Right lobe of liver (tissue), 4 donors: ENCODE measurements at regions not wholly inside any gene's neighbourhood (a gene's known extent, or its start where the extent isn't known, plus 50 kb on each side); places are given as distances from the start of the nearest gene placed in this dataset.

Experiments used
- CTCF ChIP-seq, 4 donors: fragments of 200-600 bp in 3 of 4; fragments of 450-650 bp in 1 of 4; IDR thresholded peaks; one replicate each; pipeline versions ENCODE4 v1.5.1 to v1.8.0; 2016 to 2022; ENCODE audit warnings: antibody characterized with exemption in 4 of 4, mild to moderate bottlenecking in 2 of 4
- POLR2A ChIP-seq: fragments of 450-650 bp; IDR thresholded peaks from one replicate; pipeline ENCODE4 v1.6.1; 2017; ENCODE audit warnings: antibody characterized with exemption, mild to moderate bottlenecking
- donor health status: DM: no; HTN: no; CAD: no.
- donor health status: DM: no; HTN: no; CAD: no.
- donor health status: DM: no; HTN: yes; CAD: no.

- no peak for TF ChIP-seq POLR2A
- no peak for TF ChIP-seq CTCF (IDR thresholded peaks at IDR 0.05)
These were observed 645.9 kb downstream of the ARL4A start for GRCh38 chr7:13333371-13333770.
